Panc1 (cell line): ENCODE measurements at regions not wholly inside any gene's neighbourhood (a gene's known extent, or its start where the extent isn't known, plus 50 kb on each side); places are given as distances from the start of the nearest gene placed in this dataset.

Experiments
- ATAC-seq: fragments of 200-7000 bp; cut with Tn5 transposase; 2 replicates; pipeline ENCODE4 v1.9.1; 2020; ENCODE audit warnings: mild to moderate bottlenecking, moderate library complexity
- BruUV-seq: library from RNA; stranded (reverse); fragments of 400-500 nt; replicated peaks from 2 replicates; lab custom pipeline; 2021; lab: Mats Ljungman, UMichigan
- CTCF ChIA-PET: fragments of 300-600 bp; sonication (Branson Sonifier 250); formaldehyde crosslinking; loops from one replicate; lab custom pipeline; 2022; ENCODE audit warnings: antibody characterized with exemption; lab: Charles Lee
- POLR2A ChIA-PET: fragments of 300-600 bp; sonication (Branson Sonifier 250); formaldehyde crosslinking; loops from one replicate; lab custom pipeline; 2022; ENCODE audit warnings: antibody characterized with exemption; lab: Charles Lee
- DNase-seq: peaks from one replicate; pipeline ENCODE4 v3.0.0-alpha.2; 2010; ENCODE audit warnings: low read depth, low spot score
- H3K27ac ChIP-seq: 2 replicates; pipeline ENCODE4 v1.5.1; 2011; ENCODE audit warnings: mild to moderate bottlenecking, low read length, inconsistent platforms
- H3K27me3 ChIP-seq: fragments of 200-500 bp; sonication (Bioruptor generic); 2 replicates; pipeline ENCODE4 v1.6.0; 2014; ENCODE audit warnings: low read length, inconsistent platforms; ENCODE audit not compliant: control insufficient read depth, insufficient read depth
- H3K36me3 ChIP-seq: fragments of 200-500 bp; sonication (Bioruptor generic); 2 replicates; pipeline ENCODE4 v1.5.1; 2014; ENCODE audit warnings: inconsistent platforms, mild to moderate bottlenecking, low read length, moderate library complexity; ENCODE audit not compliant: control insufficient read depth, insufficient read depth
- H3K4me1 ChIP-seq: 2 replicates; pipeline ENCODE4 v1.5.1; 2011; ENCODE audit warnings: inconsistent platforms, mild to moderate bottlenecking, low read length, moderate library complexity; ENCODE audit not compliant: control insufficient read depth, insufficient read depth
- H3K4me3 ChIP-seq, 2 experiments: 2 replicates each; pipeline ENCODE4 v1.5.1; 2011 to 2012; ENCODE audit warnings: low read depth in 2 of 2, low read length in 2 of 2, mild to moderate bottlenecking in 2 of 2, inconsistent platforms in 1 of 2, moderate library complexity in 1 of 2
- H3K9me3 ChIP-seq: fragments of 200-500 bp; sonication (Bioruptor generic); 2 replicates; pipeline ENCODE4 v1.5.1; 2014; ENCODE audit warnings: low read depth, mild to moderate bottlenecking, inconsistent platforms, low read length, moderate library complexity; ENCODE audit not compliant: control insufficient read depth, insufficient read depth
- CTCF ChIP-seq: fragments of 450-650 bp; IDR thresholded peaks from 2 replicates; pipeline ENCODE4 v1.5.1; 2017; ENCODE audit warnings: mild to moderate bottlenecking
- POLR2AphosphoS5 ChIP-seq: IDR thresholded peaks from 2 replicates; pipeline ENCODE4 v1.6.1; 2012; ENCODE audit warnings: mild to moderate bottlenecking, low read depth, low read length, moderate library complexity
- REST ChIP-seq, 2 experiments: IDR thresholded peaks; 2 replicates each; pipeline ENCODE4 v1.6.1; 2011 to 2012; ENCODE audit warnings: low read depth in 2 of 2, control low read depth in 1 of 2, low read length in 1 of 2, mild to moderate bottlenecking in 1 of 2, moderate library complexity in 1 of 2; ENCODE audit not compliant: insufficient read depth in 1 of 2
- SIN3A ChIP-seq: IDR thresholded peaks from 2 replicates; pipeline ENCODE4 v1.6.1; 2012; ENCODE audit warnings: low read depth, mild to moderate bottlenecking, low read length, moderate library complexity, borderline replicate concordance; ENCODE audit not compliant: insufficient read depth
- TCF7L2 ChIP-seq: IDR thresholded peaks from 2 replicates; pipeline ENCODE4 v1.6.1; 2011; ENCODE audit warnings: mild to moderate bottlenecking, low read depth, low read length, inconsistent platforms
- in situ Hi-C: cut with HindIII; loops from 2 replicates; pipeline ENCODE4 v1.10.0; 2016; ENCODE audit warnings: low sequenced_read_pairs, low pct_unique_long_range_greater_than_20kb
- intact Hi-C: fragments of 100-400 bp; cut with micrococcal nuclease; formaldehyde crosslinking; loops from one replicate; pipeline ENCODE4 v1.10.0; 2022; ENCODE audit not compliant: unreplicated experiment

DNA sequence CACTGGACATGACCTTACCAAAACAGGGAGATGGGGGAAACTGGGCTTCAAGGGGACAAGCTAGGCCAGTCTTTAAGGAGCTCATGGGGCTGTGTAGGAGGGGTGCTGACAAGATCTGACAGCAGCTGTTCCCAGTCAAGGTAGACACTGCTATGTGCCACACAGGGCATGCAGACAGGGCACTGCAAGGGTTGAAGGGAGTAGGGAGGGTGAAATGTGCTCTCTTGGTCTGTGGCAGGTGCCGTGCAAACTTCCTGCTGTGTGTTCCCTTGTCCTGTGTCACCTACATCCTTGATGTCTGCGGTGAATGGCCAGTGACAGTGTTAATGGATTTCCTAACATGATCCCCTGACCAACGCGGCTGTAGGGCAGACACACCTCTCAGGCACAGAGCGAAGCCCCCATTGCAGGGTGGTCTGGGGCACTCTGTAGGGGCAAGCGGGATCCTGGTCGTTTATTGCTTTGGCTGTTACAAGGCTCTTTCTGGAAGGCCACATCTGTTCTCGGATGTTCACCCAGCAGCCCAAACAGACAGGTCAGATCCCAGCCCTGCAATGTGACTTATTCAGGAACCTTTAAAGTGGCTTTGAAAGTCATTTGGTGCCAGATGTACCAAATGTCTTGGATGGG, 199.5 kb upstream of the ZNF536 start:
- Histone ChIP-seq H3K27ac (no peak overlapping the region), H3K36me3 (no peaks in the 10 kb centered on the region), H3K4me3 (no peak overlapping the region), H3K9me3 (no peaks in the 10 kb centered on the region), H3K27me3 (peaks cover 7% of the 10 kb centered on the region), H3K4me1 (no peaks in the 10 kb centered on the region)
- TF ChIP-seq REST (IDR thresholded peaks at IDR 0.05; ENCODE audit: insufficient read depth in 1 of 2, low read depth in 2 of 2, low read length in 1 of 2) (no peak), POLR2AphosphoS5 (no peak), SIN3A (no peak), CTCF (no peak), TCF7L2 (no peak)
- DNase-seq (no peak), ATAC-seq (peak; percentile 62)
- intact Hi-C loops (no loop called here), in situ Hi-C loops (no loop called here)
- no TSS peak for BruUV-seq
- CTCF ChIA-PET, result no interaction called here
- POLR2A ChIA-PET, result no interaction called here

DNA sequence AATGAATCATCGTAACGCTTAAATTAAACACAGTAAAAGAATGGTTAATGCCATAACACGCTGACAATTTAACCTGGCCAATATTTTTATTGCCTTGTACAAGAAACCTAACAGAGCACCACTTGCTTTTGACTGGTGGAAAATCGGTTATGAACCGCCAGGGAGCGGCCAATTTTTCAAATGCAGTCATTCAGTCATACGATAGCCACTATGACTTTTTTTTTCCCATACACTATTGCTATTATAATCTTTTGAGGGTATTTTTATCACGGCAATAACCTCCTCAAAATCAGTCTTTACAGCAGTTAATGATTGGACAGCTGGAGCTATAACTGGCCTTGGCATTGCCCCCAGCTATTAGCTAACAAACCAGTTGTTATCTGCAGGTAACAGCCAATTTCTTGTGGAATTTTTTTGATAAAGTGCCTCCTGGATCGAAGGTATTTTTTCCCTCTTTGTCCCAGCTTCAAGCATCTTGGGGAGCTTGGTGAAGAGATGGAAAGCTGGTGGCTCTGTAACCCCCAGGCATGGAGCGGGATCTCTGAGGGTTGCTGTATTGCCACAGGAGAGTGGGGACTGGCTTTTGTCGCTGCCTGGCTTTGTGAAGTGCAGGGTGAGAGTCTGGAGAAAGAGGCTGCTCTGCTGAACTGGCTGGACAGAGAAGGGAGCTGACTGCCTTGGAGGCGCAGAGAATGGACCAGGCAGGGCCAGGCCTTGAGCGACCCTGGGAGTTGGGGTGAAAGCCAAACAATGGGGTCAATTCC, 198.4 kb upstream of the ZNF536 start:
- Histone ChIP-seq H3K36me3 (no peaks in the 10 kb centered on the region), H3K9me3 (no peaks in the 10 kb centered on the region), H3K27ac (no peak overlapping the region), H3K27me3 (peaks cover 11% of the 10 kb centered on the region), H3K4me1 (no peaks in the 10 kb centered on the region), H3K4me3 (no peak overlapping the region)
- ChIA-PET CTCF (interaction anchor here (0.6 kb wide), 1 partner anchor 319 kb away, joined by 4 read pairs; no protein-coding TSS in a partner anchor), POLR2A (no interaction called here)
- DNase-seq (no peak), ATAC-seq (no peak)
- no TSS peak for BruUV-seq
- TF ChIP-seq REST (IDR thresholded peaks at IDR 0.05; ENCODE audit: insufficient read depth in 1 of 2, low read depth in 2 of 2, low read length in 1 of 2) (no peak), CTCF (no peak), TCF7L2 (no peak), SIN3A (no peak), POLR2AphosphoS5 (no peak)
- in situ Hi-C loops, result no loop called here
- intact Hi-C loops, result no loop called here
